Type B pancreatic cell (in vitro differentiated cells): ENCODE measurements at regions not wholly inside any gene's neighbourhood (a gene's known extent, or its start where the extent isn't known, plus 50 kb on each side); places are given as distances from the start of the nearest gene placed in this dataset.

ENCODE experiments used
- DNase-seq: peaks from one replicate; pipeline ENCODE4 v3.0.0; 2021; ENCODE audit warnings: mixed read lengths; ENCODE audit not compliant: unreplicated experiment; ENCODE audit errors: extremely low spot score
- H3K27ac Mint-ChIP-seq: 2 replicates; pipeline ENCODE4 v1.8.0; 2021; ENCODE audit warnings: mild to moderate bottlenecking, mixed read lengths
- H3K27me3 Mint-ChIP-seq: 2 replicates; pipeline ENCODE4 v1.8.0; 2021; ENCODE audit warnings: mixed read lengths
- H3K36me3 Mint-ChIP-seq: 2 replicates; pipeline ENCODE4 v1.8.0; 2021; ENCODE audit warnings: mixed read lengths
- H3K4me1 Mint-ChIP-seq: one replicate; pipeline ENCODE4 v1.8.0; 2021; ENCODE audit warnings: mixed read lengths; ENCODE audit not compliant: unreplicated experiment
- H3K4me3 Mint-ChIP-seq: 2 replicates; pipeline ENCODE4 v1.8.0; 2021; ENCODE audit warnings: mild to moderate bottlenecking, mixed read lengths
- H3K9me3 Mint-ChIP-seq: 2 replicates; pipeline ENCODE4 v1.8.0; 2021; ENCODE audit warnings: mixed read lengths
- CTCF ChIP-seq: fragments of 200-600 bp; sonication (generic); conservative IDR thresholded peaks from 2 replicates; pipeline ENCODE4 v1.5.0; 2021; ENCODE audit warnings: antibody characterized with exemption, mild to moderate bottlenecking

GRCh38 chr1:105310063-105310462 lies 1560.4 kb downstream of the AMY1C start:
- Mint-ChIP-seq H3K9me3 (no peaks in the 10 kb centered on the region), H3K4me3 (no peak overlapping the region), H3K4me1 (no peaks in the 10 kb centered on the region), H3K36me3 (no peaks in the 10 kb centered on the region), H3K27ac (no peak overlapping the region), H3K27me3 (no peaks in the 10 kb centered on the region)
- DNase-seq = no peak
- no peak for TF ChIP-seq CTCF

DNA sequence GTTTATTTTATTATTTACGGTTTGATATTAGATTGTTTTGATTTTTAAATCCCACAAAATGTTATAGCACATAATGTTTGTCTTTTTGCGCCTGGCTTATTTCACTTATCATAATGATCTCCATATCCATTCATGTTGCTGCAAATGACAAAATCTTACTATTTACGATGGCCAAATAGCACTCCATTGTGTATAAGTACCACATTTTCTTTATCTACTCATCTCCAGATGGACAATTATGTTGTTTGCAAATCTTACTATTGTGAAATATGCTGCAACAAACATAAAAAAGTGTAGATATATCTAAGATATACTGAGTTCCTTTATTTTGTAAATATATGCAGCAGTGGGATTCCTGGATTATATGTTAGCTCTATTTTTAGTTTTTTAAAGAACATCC lies 1568.3 kb downstream of the AMY1C start:
- no peaks in the 10 kb centered on the region for H3K36me3 Mint-ChIP-seq
- peaks cover 10% of the 10 kb centered on the region for H3K9me3 Mint-ChIP-seq
- DNase-seq = no peak
- H3K27ac Mint-ChIP-seq = no peak overlapping the region
- no peaks in the 10 kb centered on the region for H3K27me3 Mint-ChIP-seq
- no peak for TF ChIP-seq CTCF
- no peaks in the 10 kb centered on the region for H3K4me1 Mint-ChIP-seq
- no peak overlapping the region for H3K4me3 Mint-ChIP-seq

DNA sequence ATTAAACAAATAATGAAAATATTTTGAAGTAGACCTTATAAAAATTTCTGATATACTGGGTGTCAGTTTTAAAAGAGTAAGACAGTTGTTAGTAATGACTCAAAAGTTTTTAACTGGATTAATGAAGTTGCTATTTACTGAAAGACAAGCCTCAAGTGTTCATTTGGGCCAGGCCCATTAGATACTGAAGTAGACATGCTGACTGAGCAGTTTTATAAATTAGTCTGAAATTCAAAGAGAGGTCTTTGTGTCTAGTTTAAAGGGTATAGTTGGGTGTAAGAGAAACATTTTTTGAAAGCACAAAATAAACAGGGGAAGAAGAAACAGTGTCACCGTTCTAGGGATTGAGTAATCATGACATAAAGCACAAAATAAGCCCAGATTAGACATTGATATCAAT lies 1577.2 kb downstream of the AMY1C start:
- no peak overlapping the region for H3K4me3 Mint-ChIP-seq
- no peaks in the 10 kb centered on the region for H3K27me3 Mint-ChIP-seq
- H3K9me3 Mint-ChIP-seq = no peaks in the 10 kb centered on the region
- no peaks in the 10 kb centered on the region for H3K4me1 Mint-ChIP-seq
- no peak for TF ChIP-seq CTCF
- no peaks in the 10 kb centered on the region for H3K36me3 Mint-ChIP-seq
- no peak for DNase-seq
- no peak overlapping the region for H3K27ac Mint-ChIP-seq

- H3K36me3 Mint-ChIP-seq = no peaks in the 10 kb centered on the region
- no peak overlapping the region for H3K4me3 Mint-ChIP-seq
- H3K27me3 Mint-ChIP-seq = no peaks in the 10 kb centered on the region
- H3K4me1 Mint-ChIP-seq = no peaks in the 10 kb centered on the region
- no peaks in the 10 kb centered on the region for H3K9me3 Mint-ChIP-seq
- no peak for TF ChIP-seq CTCF
- no peak overlapping the region for H3K27ac Mint-ChIP-seq
- no peak for DNase-seq
Measured at GRCh38 chr1:105337420-105337819, 1587.7 kb downstream of the AMY1C start.

GRCh38 chr1:105343317-105343716 lies 1593.6 kb downstream of the AMY1C start:
- Mint-ChIP-seq H3K27me3 (no peaks in the 10 kb centered on the region), H3K9me3 (no peaks in the 10 kb centered on the region), H3K36me3 (no peaks in the 10 kb centered on the region), H3K4me1 (no peaks in the 10 kb centered on the region), H3K27ac (no peak overlapping the region), H3K4me3 (no peak overlapping the region)
- DNase-seq = no peak
- no peak for TF ChIP-seq CTCF

DNA sequence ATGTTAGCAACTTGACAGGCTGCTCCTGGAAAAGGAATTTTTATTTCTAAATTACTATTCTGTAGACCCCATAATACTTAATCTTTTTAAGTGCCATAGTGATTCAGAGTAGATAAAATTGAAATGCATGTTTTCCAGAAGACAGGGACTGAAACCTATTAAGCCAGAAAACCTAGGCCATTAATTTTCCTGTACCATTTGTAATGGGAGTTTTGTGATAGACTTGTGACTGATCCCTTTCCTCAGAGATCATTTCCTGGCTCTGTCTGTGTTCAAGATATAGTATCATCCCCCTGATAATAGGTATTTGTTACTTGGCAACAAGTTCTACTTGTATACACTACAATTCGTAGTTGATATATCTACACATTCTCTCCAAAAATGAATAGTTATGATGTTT lies 1609.8 kb downstream of the AMY1C start:
- Mint-ChIP-seq H3K4me1 (no peaks in the 10 kb centered on the region), H3K4me3 (no peak overlapping the region), H3K9me3 (no peaks in the 10 kb centered on the region), H3K27me3 (no peaks in the 10 kb centered on the region), H3K36me3 (no peaks in the 10 kb centered on the region), H3K27ac (no peak overlapping the region)
- no peak for TF ChIP-seq CTCF
- DNase-seq = no peak
